WTC11 (cell line): ENCODE measurements at regions not wholly inside any gene's neighbourhood (a gene's known extent, or its start where the extent isn't known, plus 50 kb on each side); places are given as distances from the start of the nearest gene placed in this dataset.

Experiments used
- E2F4 ChIP-seq: sonication (generic); formaldehyde crosslinking; IDR thresholded peaks from 2 replicates; pipeline ENCODE4 v1.8.1; 2022; ENCODE audit warnings: low read depth, mild to moderate bottlenecking, moderate library complexity, missing genetic modification reagents, borderline replicate concordance
- ZNF219 ChIP-seq: sonication (generic); formaldehyde crosslinking; IDR thresholded peaks from 2 replicates; pipeline ENCODE4 v1.8.0; 2023; ENCODE audit warnings: missing genetic modification reagents, mild to moderate bottlenecking, borderline replicate concordance

- TF ChIP-seq ZNF219 (CRISPR knock-in tag) (no peak), E2F4 (no peak)
Observed at GRCh38 chr18:41170346-41170745, 784.7 kb upstream of the PIK3C3 start.
